A673 (cell line): ENCODE measurements at regions not wholly inside any gene's neighbourhood (a gene's known extent, or its start where the extent isn't known, plus 50 kb on each side); places are given as distances from the start of the nearest gene placed in this dataset.

Source experiments
- BruUV-seq: library from RNA; stranded (reverse); fragments of 400-500 nt; replicated peaks from 2 replicates; lab custom pipeline; 2021; lab: Mats Ljungman, UMichigan
- CTCF ChIA-PET: fragments of 300-600 bp; sonication (Branson Sonifier 250); formaldehyde crosslinking; loops from one replicate; lab custom pipeline; 2022; ENCODE audit warnings: antibody characterized with exemption; lab: Charles Lee
- POLR2A ChIA-PET: fragments of 300-600 bp; sonication (Branson Sonifier 250); formaldehyde crosslinking; loops from one replicate; lab custom pipeline; 2022; ENCODE audit warnings: antibody characterized with exemption; ENCODE audit not compliant: low non-redundant PET; lab: Charles Lee
- DNase-seq: peaks from one replicate; pipeline ENCODE4 v3.0.0-alpha.2; 2015; ENCODE audit warnings: low spot score
- H3K27ac ChIP-seq: fragments of 200-600 bp; sonication (generic); 2 replicates; pipeline ENCODE4 v1.5.1; 2016; ENCODE audit warnings: mixed run types, low read depth, mild to moderate bottlenecking, mixed read lengths, antibody characterized with exemption, low read length; ENCODE audit not compliant: poor library complexity, severe bottlenecking
- H3K27me3 ChIP-seq: fragments of 200-600 bp; sonication (generic); replicated peaks from 2 replicates; pipeline ENCODE4 v1.6.1; 2017; ENCODE audit warnings: mixed run types, low read depth, mild to moderate bottlenecking, mixed read lengths, antibody characterized with exemption, low read length; ENCODE audit not compliant: insufficient read depth, poor library complexity
- H3K36me3 ChIP-seq: fragments of 200-600 bp; sonication (generic); 2 replicates; pipeline ENCODE4 v1.6.1; 2016; ENCODE audit warnings: mixed run types, mild to moderate bottlenecking, mixed read lengths, antibody characterized with exemption, low read length; ENCODE audit not compliant: insufficient read depth, poor library complexity, severe bottlenecking
- H3K4me1 ChIP-seq: fragments of 200-600 bp; sonication (generic); 2 replicates; pipeline ENCODE4 v1.6.1; 2017; ENCODE audit warnings: mixed run types, mild to moderate bottlenecking, mixed read lengths, antibody characterized with exemption, low read length; ENCODE audit not compliant: insufficient read depth, poor library complexity, severe bottlenecking
- H3K4me3 ChIP-seq: fragments of 200-600 bp; sonication (generic); 2 replicates; pipeline ENCODE4 v1.5.1; 2016; ENCODE audit warnings: low read depth, mixed run types, mild to moderate bottlenecking, mixed read lengths, low read length; ENCODE audit not compliant: poor library complexity, severe bottlenecking
- H3K9me3 ChIP-seq: fragments of 200-600 bp; sonication (generic); 2 replicates; pipeline ENCODE4 v1.6.1; 2016; ENCODE audit warnings: mixed run types, low read depth, mild to moderate bottlenecking, mixed read lengths, antibody characterized with exemption, low read length; ENCODE audit not compliant: poor library complexity, severe bottlenecking
- EZH2 ChIP-seq: fragments of 200-600 bp; sonication (generic); IDR thresholded peaks from 2 replicates; pipeline ENCODE4 v1.6.1; 2017; ENCODE audit warnings: borderline replicate concordance, low read depth, mild to moderate bottlenecking, mixed read lengths, antibody characterized with exemption, low read length; ENCODE audit not compliant: poor library complexity, severe bottlenecking
- intact Hi-C: fragments of 100-400 bp; cut with micrococcal nuclease; formaldehyde crosslinking; loops from one replicate; pipeline ENCODE4 v1.10.0; 2022; ENCODE audit not compliant: unreplicated experiment
- TF ChIP-seq, protein P1 (sequence below): fragments of 300-800, 200-600 bp; sonication (generic); conservative IDR thresholded peaks from 2 replicates; pipeline ENCODE4 v1.5.1; 2017; ENCODE audit warnings: low read depth, mild to moderate bottlenecking, antibody characterized with exemption, low read length, moderate library complexity, mixed read lengths

DNA sequence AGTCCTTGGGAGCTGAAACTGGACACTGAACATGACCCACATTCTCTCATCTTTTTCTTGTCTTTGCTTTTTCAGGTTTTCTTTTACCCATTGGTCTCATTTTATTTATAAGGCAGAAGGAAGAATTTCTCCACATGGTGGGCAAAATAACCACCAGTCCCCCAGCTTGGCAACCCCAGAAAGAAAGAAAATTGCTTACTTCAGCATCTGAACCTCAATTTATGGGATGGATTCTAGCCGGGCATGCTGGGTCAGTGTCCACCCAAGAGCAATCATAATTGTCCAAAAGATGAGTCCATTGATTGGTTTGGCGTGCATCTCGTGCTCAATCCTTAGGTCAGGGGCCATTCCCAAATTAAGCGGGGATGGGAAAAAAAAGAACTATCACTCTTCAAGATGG, 163.7 kb downstream of the TMEM114 start:
- no peak overlapping the region for H3K27ac ChIP-seq
- no peak overlapping the region for H3K4me3 ChIP-seq
- intact Hi-C loops: no loop called here
- H3K27me3 ChIP-seq: peaks cover 14% of the 10 kb centered on the region
- no peaks in the 10 kb centered on the region for H3K4me1 ChIP-seq
- TF ChIP-seq, protein P1, sequence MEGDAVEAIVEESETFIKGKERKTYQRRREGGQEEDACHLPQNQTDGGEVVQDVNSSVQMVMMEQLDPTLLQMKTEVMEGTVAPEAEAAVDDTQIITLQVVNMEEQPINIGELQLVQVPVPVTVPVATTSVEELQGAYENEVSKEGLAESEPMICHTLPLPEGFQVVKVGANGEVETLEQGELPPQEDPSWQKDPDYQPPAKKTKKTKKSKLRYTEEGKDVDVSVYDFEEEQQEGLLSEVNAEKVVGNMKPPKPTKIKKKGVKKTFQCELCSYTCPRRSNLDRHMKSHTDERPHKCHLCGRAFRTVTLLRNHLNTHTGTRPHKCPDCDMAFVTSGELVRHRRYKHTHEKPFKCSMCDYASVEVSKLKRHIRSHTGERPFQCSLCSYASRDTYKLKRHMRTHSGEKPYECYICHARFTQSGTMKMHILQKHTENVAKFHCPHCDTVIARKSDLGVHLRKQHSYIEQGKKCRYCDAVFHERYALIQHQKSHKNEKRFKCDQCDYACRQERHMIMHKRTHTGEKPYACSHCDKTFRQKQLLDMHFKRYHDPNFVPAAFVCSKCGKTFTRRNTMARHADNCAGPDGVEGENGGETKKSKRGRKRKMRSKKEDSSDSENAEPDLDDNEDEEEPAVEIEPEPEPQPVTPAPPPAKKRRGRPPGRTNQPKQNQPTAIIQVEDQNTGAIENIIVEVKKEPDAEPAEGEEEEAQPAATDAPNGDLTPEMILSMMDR: no peak
- TF ChIP-seq EZH2: no peak
- POLR2A ChIA-PET: no interaction called here
- no peaks in the 10 kb centered on the region for H3K36me3 ChIP-seq
- CTCF ChIA-PET: no interaction called here
- DNase-seq: no peak
- no peaks in the 10 kb centered on the region for H3K9me3 ChIP-seq
- no TSS peak for BruUV-seq

DNA sequence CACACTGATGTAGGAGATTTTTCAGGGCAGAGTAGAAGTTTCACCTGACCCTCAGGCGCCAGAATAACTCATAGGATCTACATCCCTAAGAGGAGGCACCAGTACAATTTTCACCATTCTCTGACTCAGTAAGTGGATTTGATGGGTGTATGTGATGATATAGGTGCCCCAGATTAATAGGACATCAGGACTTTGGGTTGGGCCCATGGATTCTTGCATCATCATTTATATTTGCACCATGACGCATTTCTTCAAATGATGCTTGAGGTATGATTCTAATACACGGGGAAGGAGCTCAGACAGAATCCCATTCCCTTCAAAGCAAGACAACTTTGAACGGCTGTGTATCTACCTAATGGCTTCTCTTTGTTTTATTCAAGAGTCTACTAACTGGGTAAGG, 173.2 kb downstream of the TMEM114 start:
- intact Hi-C loops: no loop called here
- CTCF ChIA-PET: no interaction called here
- H3K36me3 ChIP-seq: no peaks in the 10 kb centered on the region
- POLR2A ChIA-PET: no interaction called here
- H3K27me3 ChIP-seq: peaks cover 13% of the 10 kb centered on the region
- H3K4me3 ChIP-seq: no peak overlapping the region
- no peak overlapping the region for H3K27ac ChIP-seq
- no peaks in the 10 kb centered on the region for H3K9me3 ChIP-seq
- no TSS peak for BruUV-seq
- no peak for DNase-seq
- TF ChIP-seq, protein P1: no peak
- TF ChIP-seq EZH2: no peak
- H3K4me1 ChIP-seq: no peaks in the 10 kb centered on the region

DNA sequence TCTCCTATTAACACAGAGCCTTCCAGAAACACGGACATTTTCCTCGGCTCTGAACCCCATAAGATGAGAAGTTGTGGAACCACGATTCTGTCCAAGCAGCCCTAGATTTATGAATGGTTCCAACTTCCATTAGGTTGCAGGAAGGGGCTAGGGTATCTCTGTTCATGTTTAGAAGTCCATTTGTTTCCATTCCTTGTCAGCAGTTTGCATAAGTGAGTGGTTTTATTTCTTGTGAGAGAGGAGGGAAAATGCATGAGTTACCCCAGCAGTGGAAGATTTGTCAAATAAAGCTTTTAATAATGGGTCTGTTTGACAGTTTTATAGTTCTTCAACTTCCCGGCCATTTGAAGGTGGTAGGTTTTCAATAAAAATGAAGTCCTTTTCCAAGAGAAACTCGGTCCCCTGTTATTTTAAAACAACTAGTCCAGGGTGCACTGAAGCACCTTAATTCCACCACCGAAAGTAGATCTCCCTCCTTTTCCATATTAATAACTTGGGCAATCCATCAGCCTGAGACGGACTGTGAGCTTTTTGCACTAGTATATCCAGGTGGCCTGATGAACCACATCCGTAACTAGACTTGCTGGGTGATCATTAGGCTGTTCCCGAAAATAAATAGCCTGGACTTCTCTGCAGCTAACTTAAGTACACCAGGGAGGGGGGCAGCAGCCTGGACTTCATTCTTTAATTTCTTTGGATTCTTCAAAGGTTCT, 181.3 kb downstream of the TMEM114 start:
- TF ChIP-seq, protein P1: no peak
- TF ChIP-seq EZH2: no peak
- Histone ChIP-seq H3K36me3 (no peaks in the 10 kb centered on the region), H3K4me3 (no peak overlapping the region), H3K27ac (no peak overlapping the region), H3K27me3 (no peaks in the 10 kb centered on the region), H3K4me1 (no peaks in the 10 kb centered on the region), H3K9me3 (no peaks in the 10 kb centered on the region)
- no TSS peak for BruUV-seq
- CTCF ChIA-PET: no interaction called here
- no peak for DNase-seq
- POLR2A ChIA-PET: no interaction called here
- intact Hi-C loops: no loop called here
